GM18873 (cell line): ENCODE measurements at regions not wholly inside any gene's neighbourhood (a gene's known extent, or its start where the extent isn't known, plus 50 kb on each side); places are given as distances from the start of the nearest gene placed in this dataset.

ENCODE experiments used
- ATAC-seq: cut with Tn5 transposase; IDR thresholded peaks from one replicate; pipeline ENCODE4 v1.9.1; 2021; ENCODE audit warnings: mild to moderate bottlenecking, moderate library complexity, moderate number of reproducible peaks; ENCODE audit not compliant: unreplicated experiment, low FRiP score

- no peak for ATAC-seq
These were observed 325.0 kb upstream of the PLXNA2 start for GRCh38 chr1:208569181-208569580.

GRCh38 chr1:208570362-208570761 lies 326.2 kb upstream of the PLXNA2 start:
- no peak for ATAC-seq

GRCh38 chr1:208576425-208576824 lies 332.2 kb upstream of the PLXNA2 start:
- ATAC-seq = no peak

DNA sequence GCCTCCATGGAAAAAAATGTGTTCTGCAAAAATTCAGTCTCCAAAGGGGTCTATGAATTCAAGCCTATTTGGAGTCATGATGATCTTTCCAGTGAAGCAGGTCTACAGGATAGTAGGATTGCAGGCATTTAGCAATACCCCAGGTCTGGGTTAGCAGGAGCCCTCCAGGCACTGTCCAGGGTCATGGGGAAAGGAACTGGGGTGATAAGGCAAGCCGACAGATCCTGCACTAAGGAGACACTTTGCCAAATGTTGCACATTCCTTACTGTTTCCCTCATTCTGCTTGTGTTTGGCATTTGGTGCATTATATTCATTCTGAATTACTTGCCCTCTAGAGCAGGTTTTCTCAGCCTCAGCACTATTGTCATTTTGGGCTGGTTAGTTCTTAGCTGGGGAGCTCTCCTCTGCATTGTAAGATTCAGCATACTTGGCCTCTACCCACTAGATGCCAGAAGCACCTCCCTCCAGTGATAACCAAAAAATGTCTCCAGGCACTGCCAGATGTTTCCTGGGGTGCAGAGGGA lies 333.3 kb upstream of the PLXNA2 start:
- no peak for ATAC-seq

DNA sequence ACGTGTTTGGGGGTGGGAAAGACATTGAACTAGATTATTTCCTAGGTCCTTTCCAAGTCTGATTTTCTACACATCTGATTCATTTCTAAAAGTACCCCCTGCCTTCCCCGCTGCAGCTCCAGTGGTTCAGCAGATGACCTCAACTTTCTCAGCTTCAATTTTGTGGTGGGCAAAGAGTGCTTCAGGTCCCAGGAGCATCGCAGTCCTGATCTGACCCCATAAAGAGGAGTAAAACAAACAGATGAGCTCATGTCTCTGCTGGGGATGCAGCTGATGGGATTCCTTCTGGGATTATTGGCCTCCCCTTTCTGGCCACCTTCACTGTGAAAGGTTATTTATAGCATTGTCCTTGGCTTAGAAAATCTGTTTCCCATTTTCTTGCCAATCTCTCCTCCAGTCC lies 337.0 kb upstream of the PLXNA2 start:
- no peak for ATAC-seq

GRCh38 chr1:208581667-208582066 lies 337.5 kb upstream of the PLXNA2 start:
- no peak for ATAC-seq

DNA sequence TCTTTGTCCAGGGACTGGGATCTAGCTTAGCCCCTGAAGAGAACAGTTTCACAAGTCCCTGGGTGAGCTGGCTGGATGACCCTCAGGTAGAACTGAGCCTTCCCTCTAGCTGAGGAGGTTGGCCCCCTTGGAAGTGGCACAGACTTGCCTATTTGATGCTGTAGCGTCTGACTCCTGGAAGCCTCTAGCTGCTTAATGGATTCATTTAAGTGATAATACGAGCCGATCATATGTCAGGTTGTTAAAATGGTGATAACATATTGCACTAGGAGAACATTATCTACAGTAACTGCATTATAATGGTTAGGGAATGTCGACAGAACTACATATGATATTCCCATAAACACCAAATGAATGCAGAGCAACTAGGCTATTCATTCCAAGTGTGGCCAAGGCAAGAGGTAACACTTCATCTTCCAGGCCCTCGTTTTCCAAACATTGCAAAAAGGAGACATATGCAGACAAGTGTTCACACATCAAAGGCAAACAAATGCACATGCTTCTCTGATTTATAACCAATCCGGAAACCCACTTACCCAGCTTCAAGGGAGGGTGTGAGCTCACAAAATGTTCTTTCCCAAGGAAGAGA lies 340.1 kb upstream of the PLXNA2 start:
- no peak for ATAC-seq

DNA sequence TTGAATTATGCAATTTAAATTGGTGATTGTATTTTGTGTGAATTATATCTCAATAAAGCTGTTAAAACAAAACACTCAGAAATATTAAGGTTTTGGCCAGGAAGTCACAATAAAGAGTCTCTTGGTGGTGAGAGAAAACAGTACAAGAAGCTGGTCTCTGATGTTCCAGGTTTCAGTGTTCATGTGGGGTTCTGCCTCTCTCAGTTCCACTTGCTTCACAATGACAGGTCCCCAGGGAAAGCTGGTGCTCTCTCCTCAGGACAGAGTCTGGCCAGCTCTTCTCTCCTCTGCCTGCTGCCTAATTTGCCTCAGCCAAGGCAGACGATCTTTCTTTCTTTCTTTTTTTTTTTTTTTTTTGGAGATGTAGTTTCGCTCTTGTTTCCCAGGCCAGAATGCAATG lies 342.9 kb upstream of the PLXNA2 start:
- peak; percentile 92 for ATAC-seq

- no peak for ATAC-seq
These were observed 349.3 kb upstream of the PLXNA2 start for GRCh38 chr1:208593306-208594006.

DNA sequence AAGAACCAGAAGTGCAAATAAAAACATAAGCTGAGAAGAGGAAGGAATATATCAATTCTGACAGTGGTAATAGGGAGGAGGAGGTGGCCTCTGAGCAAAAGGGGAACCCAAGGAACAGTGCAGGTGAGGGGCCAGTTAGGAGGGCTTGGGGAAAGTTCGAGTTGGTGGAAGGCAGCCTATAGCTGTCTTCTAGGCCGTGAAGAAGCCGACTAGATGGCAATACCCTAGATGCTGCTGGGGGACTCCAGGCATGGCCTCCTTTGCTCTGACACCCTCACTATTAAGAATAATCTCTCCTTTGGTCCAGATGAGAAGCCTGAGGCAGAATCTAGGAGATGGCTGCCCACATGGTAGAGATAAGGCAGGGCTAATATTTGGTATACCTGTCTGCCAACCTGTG lies 351.1 kb upstream of the PLXNA2 start:
- no peak for ATAC-seq

DNA sequence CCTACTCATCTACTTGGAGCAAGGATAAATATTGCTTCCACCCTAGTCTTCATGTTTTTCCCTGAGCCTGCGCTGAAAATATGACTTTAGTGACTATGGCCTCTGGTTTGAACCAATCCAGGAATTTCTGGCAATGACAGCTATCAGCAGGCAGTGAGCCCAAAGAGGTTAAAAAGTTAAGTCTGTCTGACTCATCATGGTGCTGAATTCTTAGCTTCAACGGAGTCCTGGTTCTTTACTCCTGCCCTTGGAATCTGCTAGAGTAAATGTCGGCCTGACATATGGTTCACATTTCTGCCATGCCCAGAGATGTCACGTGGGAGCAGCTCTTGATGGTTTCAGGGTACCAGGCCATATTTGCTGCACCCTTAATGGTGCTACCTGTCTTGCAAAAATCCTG lies 351.6 kb upstream of the PLXNA2 start:
- no peak for ATAC-seq

DNA sequence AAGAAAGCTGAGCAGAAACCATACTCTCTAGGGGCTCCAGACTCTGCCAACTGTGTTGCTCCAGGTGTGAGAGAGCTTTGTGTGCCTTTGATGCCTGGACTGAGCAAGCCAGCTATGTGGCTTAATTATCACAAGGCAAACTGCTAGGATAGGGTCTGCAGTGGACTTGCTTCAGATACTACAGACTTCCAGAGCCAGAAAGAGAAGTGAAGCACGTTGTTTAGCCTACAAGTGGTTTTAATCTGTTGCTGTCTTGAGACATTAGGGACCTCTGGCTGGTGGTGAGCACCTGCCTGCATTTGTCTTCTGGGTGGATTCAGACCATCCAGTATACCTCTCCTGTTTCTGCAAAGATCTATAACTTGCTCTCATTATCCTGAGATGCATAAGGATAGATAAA lies 353.4 kb upstream of the PLXNA2 start:
- no peak for ATAC-seq

- ATAC-seq = no peak
These were observed 353.8 kb upstream of the PLXNA2 start for GRCh38 chr1:208598021-208598420.

DNA sequence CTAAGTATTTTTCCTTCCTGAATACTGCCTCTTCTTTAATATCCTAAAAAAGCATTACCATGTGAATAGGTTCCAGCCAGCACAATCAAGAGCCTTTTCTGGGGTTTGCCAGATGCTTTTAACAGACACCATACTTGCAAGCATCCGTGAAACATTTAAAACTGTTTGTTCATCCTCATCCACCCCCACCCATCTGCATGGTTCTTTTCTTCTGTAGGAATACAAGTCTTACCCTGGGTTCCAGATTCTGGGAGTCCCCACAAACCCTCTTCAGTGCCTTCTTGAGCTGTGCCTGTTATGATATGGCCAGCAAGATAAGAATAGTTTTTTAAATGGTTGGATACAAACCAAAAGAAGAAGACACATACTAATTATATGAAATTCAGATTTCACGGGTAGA lies 354.9 kb upstream of the PLXNA2 start:
- no peak for ATAC-seq

- ATAC-seq = no peak
These were observed 356.4 kb upstream of the PLXNA2 start for GRCh38 chr1:208600456-208601190.

GRCh38 chr1:208601561-208601960 lies 357.4 kb upstream of the PLXNA2 start:
- no peak for ATAC-seq

DNA sequence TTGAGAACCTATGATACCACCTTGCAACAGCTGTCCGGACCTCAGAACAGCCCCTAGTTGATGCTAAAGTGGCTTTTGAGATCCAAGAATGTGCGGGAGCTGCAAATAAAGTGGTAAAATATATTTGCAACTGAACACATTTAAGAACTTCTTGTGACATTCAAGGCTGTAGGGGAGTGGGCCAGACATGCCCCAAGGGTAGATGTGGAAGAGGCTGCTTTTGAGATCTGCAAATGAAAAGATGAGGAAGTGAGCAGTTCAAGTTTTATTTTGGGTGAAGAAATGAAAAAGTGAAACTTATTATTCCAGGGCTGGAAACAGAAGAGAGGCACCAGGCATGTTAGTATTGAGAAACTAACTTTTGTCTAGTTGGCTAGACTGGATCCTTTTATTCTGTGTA lies 359.5 kb upstream of the PLXNA2 start:
- ATAC-seq = no peak

- peak; percentile 98 for ATAC-seq
These were observed 360.1 kb upstream of the PLXNA2 start for GRCh38 chr1:208604295-208604694.

DNA sequence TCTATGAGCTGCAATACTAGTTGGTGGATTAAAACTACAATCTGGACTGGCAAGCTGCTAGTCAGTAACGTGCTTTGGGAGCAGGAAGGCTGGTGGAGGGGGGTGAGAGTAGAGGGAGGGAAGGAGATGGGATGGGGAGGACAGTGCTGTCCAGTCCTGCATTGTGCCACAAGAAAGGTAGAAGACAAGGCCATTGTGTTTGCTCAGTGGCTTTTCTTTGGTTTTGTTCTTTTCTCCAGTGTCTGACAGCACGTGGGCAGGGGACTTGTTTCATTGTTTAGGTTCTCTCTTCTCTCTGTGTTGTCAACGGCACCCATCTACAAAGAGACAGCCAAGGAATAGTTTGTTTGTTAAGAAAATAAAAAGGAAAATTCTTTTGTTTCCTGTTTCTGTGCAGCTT lies 362.8 kb upstream of the PLXNA2 start:
- no peak for ATAC-seq

GRCh38 chr1:208607616-208608015 lies 363.4 kb upstream of the PLXNA2 start:
- no peak for ATAC-seq

DNA sequence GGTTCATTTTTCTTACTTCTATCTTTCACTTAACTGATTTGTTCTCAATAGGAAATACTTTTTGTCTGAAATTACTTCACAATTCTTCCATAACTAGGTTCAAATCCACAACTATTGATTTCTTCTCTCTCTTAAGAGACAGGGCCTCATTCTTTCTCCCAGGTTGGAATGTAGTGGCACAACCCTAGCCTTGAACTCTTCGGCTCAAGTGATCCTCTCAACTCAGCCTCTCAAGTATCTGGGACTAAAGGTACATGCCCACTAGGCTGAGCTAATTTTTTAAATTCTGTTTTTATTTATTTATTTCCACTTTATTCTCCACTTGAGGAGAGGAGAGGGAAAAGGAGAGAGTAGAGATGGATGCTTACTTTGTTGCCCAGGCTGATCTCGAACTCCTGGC lies 370.4 kb upstream of the PLXNA2 start:
- ATAC-seq = no peak

DNA sequence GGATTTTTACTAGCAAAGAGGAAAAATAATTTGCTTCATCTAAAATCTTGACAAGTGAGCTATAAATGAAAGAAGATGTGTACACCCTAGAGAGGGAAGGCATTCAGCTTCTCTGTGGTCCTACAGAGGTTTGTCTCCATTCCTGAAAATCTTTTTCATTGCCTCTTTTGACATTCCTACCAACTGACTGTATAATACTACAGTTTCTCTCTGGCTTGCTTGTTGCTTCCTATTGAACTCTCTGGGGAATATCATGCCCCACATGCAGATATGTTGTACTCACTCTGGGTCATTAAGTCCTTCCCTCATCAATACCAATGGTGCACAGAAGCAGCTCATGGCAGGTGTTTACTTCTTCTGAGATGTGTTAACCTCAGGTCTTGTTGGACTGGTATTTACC lies 371.2 kb upstream of the PLXNA2 start:
- no peak for ATAC-seq
